BE2C (cell line): ENCODE measurements at regions not wholly inside any gene's neighbourhood (a gene's known extent, or its start where the extent isn't known, plus 50 kb on each side); places are given as distances from the start of the nearest gene placed in this dataset.
"Not testable (repeated sequence)": the region's sequence is repeated elsewhere in the genome, so short reads cannot be mapped to it uniquely, and the experiment has no call there.

ENCODE experiments used
- DNase-seq: peaks from one replicate; pipeline ENCODE4 v3.0.0-alpha.2; 2020
- H3K27me3 ChIP-seq: fragments of 250-450 bp; sonication (Bioruptor Pico); 2 replicates; pipeline ENCODE4 v1.5.1; 2020; ENCODE audit warnings: mild to moderate bottlenecking
- H3K36me3 ChIP-seq: fragments of 250-450 bp; sonication (Bioruptor Pico); 2 replicates; pipeline ENCODE4 v1.5.1; 2020; ENCODE audit warnings: mild to moderate bottlenecking
- H3K4me1 ChIP-seq: fragments of 250-450 bp; sonication (Bioruptor Pico); 2 replicates; pipeline ENCODE4 v1.5.1; 2020
- H3K4me3 ChIP-seq: 2 replicates; pipeline ENCODE4 v1.5.1; 2011; ENCODE audit warnings: low read depth, low read length
- H3K9me3 ChIP-seq: fragments of 250-450 bp; sonication (Bioruptor Pico); 2 replicates; pipeline ENCODE4 v1.5.1; 2020
- CTCF ChIP-seq: IDR thresholded peaks from 2 replicates; pipeline ENCODE4 v1.5.1; 2012; ENCODE audit warnings: mild to moderate bottlenecking, low read depth, low read length

- Histone ChIP-seq H3K27me3 (no peaks in the 10 kb centered on the region), H3K4me3 (no peak overlapping the region), H3K9me3 (no peaks in the 10 kb centered on the region), H3K4me1 (no peaks in the 10 kb centered on the region), H3K36me3 (no peaks in the 10 kb centered on the region)
- no peak for DNase-seq
- no peak for TF ChIP-seq CTCF
Measured at GRCh38 chr3:43843386-43843785, 152.6 kb downstream of the ABHD5 start.

- no peak for DNase-seq
- Histone ChIP-seq H3K9me3 (no peaks in the 10 kb centered on the region), H3K27me3 (no peaks in the 10 kb centered on the region), H3K36me3 (no peaks in the 10 kb centered on the region), H3K4me1 (no peaks in the 10 kb centered on the region), H3K4me3 (no peak overlapping the region)
- no peak for TF ChIP-seq CTCF
Measured at GRCh38 chr3:43844757-43845156, 154.0 kb downstream of the ABHD5 start.

- H3K4me1 ChIP-seq: not testable (repeated sequence)
Measured at GRCh38 chr3:43845553-43845952, 154.8 kb downstream of the ABHD5 start.

GRCh38 chr3:43852066-43852465, 161.3 kb downstream of the ABHD5 start:
- Histone ChIP-seq H3K9me3 (no peaks in the 10 kb centered on the region), H3K36me3 (no peaks in the 10 kb centered on the region), H3K4me3 (no peak overlapping the region), H3K27me3 (no peaks in the 10 kb centered on the region), H3K4me1 (peaks cover 2% of the 10 kb centered on the region)
- no peak for TF ChIP-seq CTCF
- DNase-seq: no peak

More at GRCh38 chr3:43845553-43845952, 154.8 kb downstream of the ABHD5 start:
- H3K27me3 ChIP-seq, H3K4me3 ChIP-seq, H3K36me3 ChIP-seq, DNase-seq, H3K9me3 ChIP-seq: not testable (repeated sequence)

- Histone ChIP-seq H3K36me3 (no peaks in the 10 kb centered on the region), H3K4me3 (no peak overlapping the region), H3K4me1 (peaks cover 2% of the 10 kb centered on the region), H3K27me3 (no peaks in the 10 kb centered on the region), H3K9me3 (no peaks in the 10 kb centered on the region)
- no peak for DNase-seq
- TF ChIP-seq CTCF: no peak
Measured at GRCh38 chr3:43854283-43854682, 163.5 kb downstream of the ABHD5 start.

GRCh38 chr3:43854916-43855315, 164.2 kb downstream of the ABHD5 start:
- peak; percentile 24 for DNase-seq
- Histone ChIP-seq H3K9me3 (no peaks in the 10 kb centered on the region), H3K27me3 (no peaks in the 10 kb centered on the region), H3K36me3 (no peaks in the 10 kb centered on the region), H3K4me1 (peaks cover 2% of the 10 kb centered on the region), H3K4me3 (no peak overlapping the region)
- no peak for TF ChIP-seq CTCF
